NB4 (cell line): ENCODE measurements at regions not wholly inside any gene's neighbourhood (a gene's known extent, or its start where the extent isn't known, plus 50 kb on each side); places are given as distances from the start of the nearest gene placed in this dataset.

Experiments
- DNase-seq: peaks from one replicate; pipeline ENCODE4 v3.0.0; 2010; ENCODE audit warnings: low read depth
- H3K4me3 ChIP-seq: one replicate; pipeline ENCODE4 v1.5.1; 2011; ENCODE audit warnings: mild to moderate bottlenecking, low read depth, low read length, moderate library complexity
- CTCF ChIP-seq: IDR thresholded peaks from one replicate; pipeline ENCODE4 v1.5.1; 2012; ENCODE audit warnings: low read depth, low read length
- MAX ChIP-seq: IDR thresholded peaks from 2 replicates; pipeline ENCODE4 v1.6.1; 2011; ENCODE audit warnings: low read depth, low read length
- MYC ChIP-seq: IDR thresholded peaks from 2 replicates; pipeline ENCODE4 v1.6.1; 2011; ENCODE audit warnings: low read depth, low read length
- POLR2A ChIP-seq: IDR thresholded peaks from 2 replicates; pipeline ENCODE4 v1.6.1; 2011; ENCODE audit warnings: mild to moderate bottlenecking; ENCODE audit not compliant: insufficient read length; ENCODE audit errors: extremely low read depth

- H3K4me3 ChIP-seq = no peak overlapping the region
- no peak for DNase-seq
- TF ChIP-seq CTCF = no peak
- no peak for TF ChIP-seq MYC
- TF ChIP-seq POLR2A = no peak
- no peak for TF ChIP-seq MAX
Observed at GRCh38 chr1:60235275-60235674, 161.7 kb upstream of the C1orf87 start.

- H3K4me3 ChIP-seq = no peak overlapping the region
- no peak for TF ChIP-seq MYC
- no peak for TF ChIP-seq MAX
- no peak for TF ChIP-seq POLR2A
- no peak for TF ChIP-seq CTCF
- no peak for DNase-seq
Observed at GRCh38 chr1:60234776-60235175, 161.2 kb upstream of the C1orf87 start.

- TF ChIP-seq MAX = no peak
- no peak for TF ChIP-seq MYC
- no peak for TF ChIP-seq CTCF
- TF ChIP-seq POLR2A = no peak
- no peak overlapping the region for H3K4me3 ChIP-seq
- no peak for DNase-seq
Observed at GRCh38 chr1:60229821-60230220, 156.3 kb upstream of the C1orf87 start.

- H3K4me3 ChIP-seq = no peak overlapping the region
- no peak for DNase-seq
- no peak for TF ChIP-seq MAX
- no peak for TF ChIP-seq CTCF
- TF ChIP-seq POLR2A = no peak
- TF ChIP-seq MYC = no peak
Observed at GRCh38 chr1:60228041-60228491, 154.5 kb upstream of the C1orf87 start.

- no peak for DNase-seq
Observed at GRCh38 chr1:60227601-60228000, 154.0 kb upstream of the C1orf87 start.

More at GRCh38 chr1:60227601-60228000, 154.0 kb upstream of the C1orf87 start:
- TF ChIP-seq CTCF = no peak
- no peak for TF ChIP-seq POLR2A
- no peak for TF ChIP-seq MAX
- no peak for TF ChIP-seq MYC
- H3K4me3 ChIP-seq = no peak overlapping the region
